HEK293 (cell line): ENCODE measurements at regions not wholly inside any gene's neighbourhood (a gene's known extent, or its start where the extent isn't known, plus 50 kb on each side); places are given as distances from the start of the nearest gene placed in this dataset.

Source experiments
- CTCF ChIA-PET: fragments of 350-600 bp; formaldehyde crosslinking; extraction: SDS; loops from one replicate; lab custom pipeline; 2021; ENCODE audit warnings: antibody characterized with exemption; lab: Yijun Ruan, JAX
- POLR2A ChIA-PET: fragments of 300-600 bp; formaldehyde crosslinking; extraction: SDS; loops from one replicate; lab custom pipeline; 2020; ENCODE audit warnings: antibody characterized with exemption, inconsistent platforms; lab: Yijun Ruan, JAX
- H3K27ac ChIP-seq: fragments of 200-500 bp; sonication (Bioruptor generic); 2 replicates; pipeline ENCODE4 v1.5.1; 2014; ENCODE audit warnings: low read depth, low read length, control low read depth, inconsistent platforms; ENCODE audit errors: extremely low read depth
- H3K36me3 ChIP-seq, 2 experiments: fragments of 200-500 bp in 1 of 2; sonication (Bioruptor generic) in 1 of 2; 1 replicate in 1 of 2; 2 replicates in 1 of 2; pipeline ENCODE4 v1.5.1; 2014 to 2017; ENCODE audit warnings: inconsistent platforms in 2 of 2, low read length in 2 of 2; ENCODE audit not compliant: control insufficient read depth in 2 of 2, insufficient read depth in 1 of 2
- H3K4me1 ChIP-seq: fragments of 200-500 bp; sonication (Bioruptor generic); 2 replicates; pipeline ENCODE4 v1.5.1; 2014; ENCODE audit warnings: mild to moderate bottlenecking, low read length, inconsistent platforms; ENCODE audit not compliant: control insufficient read depth, insufficient read depth
- H3K4me3 ChIP-seq: 2 replicates; pipeline ENCODE4 v1.5.1; 2011; ENCODE audit warnings: low read depth, mild to moderate bottlenecking, control low read depth, low read length, moderate library complexity
- H3K9me3 ChIP-seq: fragments of 200-500 bp; sonication (Bioruptor generic); 2 replicates; pipeline ENCODE4 v1.5.1; 2014; ENCODE audit warnings: low read depth, low read length, inconsistent platforms; ENCODE audit not compliant: control insufficient read depth, insufficient read depth
- BCL11B ChIP-seq: fragments of 450-650 bp; formaldehyde crosslinking; IDR thresholded peaks from 2 replicates; pipeline ENCODE4 v1.5.1; 2016; ENCODE audit warnings: low read depth, missing biosample characterization, missing genetic modification characterization
- GFI1B ChIP-seq: fragments of 450-650 bp; formaldehyde crosslinking; IDR thresholded peaks from 2 replicates; pipeline ENCODE4 v1.5.1; 2016; ENCODE audit warnings: missing biosample characterization, missing genetic modification characterization
- GLI4 ChIP-seq: fragments of 450-650 bp; formaldehyde crosslinking; IDR thresholded peaks from 2 replicates; pipeline ENCODE4 v1.5.1; 2016; ENCODE audit warnings: missing biosample characterization, missing genetic modification characterization
- KLF1 ChIP-seq: fragments of 450-650 bp; formaldehyde crosslinking; IDR thresholded peaks from 2 replicates; pipeline ENCODE4 v1.5.1; 2016; ENCODE audit warnings: missing biosample characterization, missing genetic modification characterization
- KLF16 ChIP-seq: fragments of 450-650 bp; formaldehyde crosslinking; IDR thresholded peaks from 2 replicates; pipeline ENCODE4 v1.5.1; 2017; ENCODE audit warnings: missing biosample characterization, missing genetic modification characterization
- KLF8 ChIP-seq: fragments of 450-650 bp; formaldehyde crosslinking; IDR thresholded peaks from 2 replicates; pipeline ENCODE4 v1.5.1; 2016; ENCODE audit warnings: missing biosample characterization, missing genetic modification characterization
- PRDM1 ChIP-seq: fragments of 450-650 bp; formaldehyde crosslinking; IDR thresholded peaks from 2 replicates; pipeline ENCODE4; 2016; ENCODE audit warnings: missing biosample characterization, missing genetic modification characterization
- SETDB1 ChIP-seq: IDR thresholded peaks from one replicate; pipeline ENCODE4 v1.6.1; 2017; ENCODE audit warnings: mild to moderate bottlenecking, low read length, moderate library complexity, mixed read lengths; ENCODE audit not compliant: insufficient read length
- ZBTB1 ChIP-seq: fragments of 450-650 bp; formaldehyde crosslinking; IDR thresholded peaks from 2 replicates; pipeline ENCODE4 v1.5.1; 2016; ENCODE audit warnings: missing biosample characterization, missing genetic modification characterization
- ZBTB48 ChIP-seq: fragments of 450-650 bp; formaldehyde crosslinking; IDR thresholded peaks from 2 replicates; pipeline ENCODE4 v1.5.1; 2016; ENCODE audit warnings: missing biosample characterization, missing genetic modification characterization
- ZEB2 ChIP-seq: fragments of 450-650 bp; formaldehyde crosslinking; IDR thresholded peaks from 2 replicates; pipeline ENCODE4 v1.5.1; 2016; ENCODE audit warnings: missing biosample characterization, missing genetic modification characterization
- ZIC2 ChIP-seq: fragments of 450-650 bp; formaldehyde crosslinking; IDR thresholded peaks from 2 replicates; pipeline ENCODE4 v1.5.1; 2016; ENCODE audit warnings: missing biosample characterization, missing genetic modification characterization
- ZNF169 ChIP-seq: fragments of 450-650 bp; formaldehyde crosslinking; IDR thresholded peaks from 2 replicates; pipeline ENCODE4 v1.5.1; 2016; ENCODE audit warnings: missing biosample characterization, missing genetic modification characterization
- ZNF274 ChIP-seq, 2 experiments: fragments of 200-500 bp in 1 of 2; fragments of 450-650 bp in 1 of 2; sonication (Bioruptor generic) in 1 of 2; formaldehyde crosslinking in 1 of 2; IDR thresholded peaks; 2 replicates each; pipeline versions ENCODE4 v1.5.1 to v1.6.1; 2014 to 2016; ENCODE audit warnings: borderline replicate concordance in 1 of 2, inconsistent platforms in 1 of 2, low read length in 1 of 2, missing biosample characterization in 1 of 2, missing genetic modification characterization in 1 of 2
- ZNF366 ChIP-seq: fragments of 450-650 bp; formaldehyde crosslinking; conservative IDR thresholded peaks from 2 replicates; pipeline ENCODE4 v1.5.1; 2016; ENCODE audit warnings: missing biosample characterization, missing genetic modification characterization
- ZNF391 ChIP-seq: fragments of 450-650 bp; formaldehyde crosslinking; IDR thresholded peaks from 2 replicates; pipeline ENCODE4 v1.5.1; 2016; ENCODE audit warnings: low read depth, missing biosample characterization, missing genetic modification characterization, borderline replicate concordance
- ZNF404 ChIP-seq: fragments of 450-650 bp; formaldehyde crosslinking; IDR thresholded peaks from 2 replicates; pipeline ENCODE4 v1.5.1; 2017; ENCODE audit warnings: missing biosample characterization, missing genetic modification characterization
- ZNF423 ChIP-seq: fragments of 450-650 bp; formaldehyde crosslinking; IDR thresholded peaks from 2 replicates; pipeline ENCODE4 v1.5.1; 2016; ENCODE audit warnings: missing biosample characterization, missing genetic modification characterization
- ZNF521 ChIP-seq: fragments of 450-650 bp; formaldehyde crosslinking; IDR thresholded peaks from 2 replicates; pipeline ENCODE4 v1.5.1; 2017; ENCODE audit warnings: missing biosample characterization, mild to moderate bottlenecking, missing genetic modification characterization
- ZNF548 ChIP-seq: fragments of 450-650 bp; formaldehyde crosslinking; IDR thresholded peaks from 2 replicates; pipeline ENCODE4 v1.5.1; 2016; ENCODE audit warnings: missing biosample characterization, missing genetic modification characterization
- ZNF561 ChIP-seq: fragments of 450-650 bp; IDR thresholded peaks from 2 replicates; pipeline ENCODE4 v1.5.1; 2018; ENCODE audit warnings: missing biosample characterization, missing genetic modification characterization, borderline replicate concordance
- ZNF580 ChIP-seq: fragments of 450-650 bp; formaldehyde crosslinking; IDR thresholded peaks from 2 replicates; pipeline ENCODE4 v1.5.1; 2016; ENCODE audit warnings: missing biosample characterization, missing genetic modification characterization
- ZNF654 ChIP-seq: fragments of 450-650 bp; formaldehyde crosslinking; IDR thresholded peaks from 2 replicates; pipeline ENCODE4 v1.5.1; 2016; ENCODE audit warnings: low read depth, missing biosample characterization, missing genetic modification characterization
- ZNF670 ChIP-seq: fragments of 450-650 bp; formaldehyde crosslinking; IDR thresholded peaks from 2 replicates; pipeline ENCODE4 v1.5.1; 2016; ENCODE audit warnings: missing biosample characterization, missing genetic modification characterization, low read depth
- ZNF692 ChIP-seq: fragments of 450-650 bp; formaldehyde crosslinking; IDR thresholded peaks from 2 replicates; pipeline ENCODE4 v1.5.1; 2016; ENCODE audit warnings: missing biosample characterization, missing genetic modification characterization
- ZNF777 ChIP-seq: fragments of 450-650 bp; formaldehyde crosslinking; IDR thresholded peaks from 2 replicates; pipeline ENCODE4 v1.5.1; 2017; ENCODE audit warnings: missing biosample characterization, missing genetic modification characterization, borderline replicate concordance
- ZNF791 ChIP-seq: fragments of 450-650 bp; formaldehyde crosslinking; IDR thresholded peaks from 2 replicates; pipeline ENCODE4 v1.5.1; 2016; ENCODE audit warnings: missing biosample characterization, missing genetic modification characterization
- TF ChIP-seq, protein P1 (sequence below): fragments of 450-650 bp; formaldehyde crosslinking; IDR thresholded peaks from 2 replicates; pipeline ENCODE4 v1.5.1; 2016; ENCODE audit warnings: missing biosample characterization, missing genetic modification characterization, borderline replicate concordance

- TF ChIP-seq ZNF561 (tag by site-specific recombination) = no peak
- TF ChIP-seq PRDM1 (tag by site-specific recombination) = no peak
Measured at GRCh38 chr3:105162448-105162847, 204.3 kb upstream of the ALCAM start (continued).

GRCh38 chr3:105166893-105167292 is 199.8 kb upstream of the ALCAM start:
- Histone ChIP-seq H3K36me3 (no peaks in the 10 kb centered on the region), H3K9me3 (no peaks in the 10 kb centered on the region), H3K4me1 (no peaks in the 10 kb centered on the region), H3K4me3 (no peak overlapping the region), H3K27ac (no peak overlapping the region)
- POLR2A ChIA-PET = no interaction called here
- CTCF ChIA-PET = no interaction called here
- no peak for TF ChIP-seq BCL11B (tag by site-specific recombination)
- no peak for TF ChIP-seq ZNF548 (tag by site-specific recombination)
- no peak for TF ChIP-seq ZNF274 (IDR thresholded peaks at IDR 0.05; ENCODE audit: low read length)
- TF ChIP-seq ZNF274 (tag by site-specific recombination; IDR thresholded peaks at IDR 0.05; ENCODE audit: borderline replicate concordance) = no peak
- TF ChIP-seq KLF16 (tag by site-specific recombination) = no peak
- no peak for TF ChIP-seq ZNF791
- TF ChIP-seq ZBTB1 (tag by site-specific recombination) = no peak
- no peak for TF ChIP-seq ZNF391 (tag by site-specific recombination)
- TF ChIP-seq ZNF423 (tag by site-specific recombination) = no peak
- no peak for TF ChIP-seq ZNF654 (tag by site-specific recombination)
- TF ChIP-seq ZNF404 = no peak
- TF ChIP-seq ZNF777 (tag by site-specific recombination) = no peak
- no peak for TF ChIP-seq ZNF580 (tag by site-specific recombination)
- TF ChIP-seq SETDB1 = no peak
- TF ChIP-seq ZNF670 = no peak
- TF ChIP-seq ZIC2 = no peak

- Histone ChIP-seq H3K4me1 (no peaks in the 10 kb centered on the region), H3K36me3 (no peaks in the 10 kb centered on the region), H3K9me3 (no peaks in the 10 kb centered on the region), H3K4me3 (no peak overlapping the region), H3K27ac (no peak overlapping the region)
- ChIA-PET CTCF (no interaction called here), POLR2A (no interaction called here)
- TF ChIP-seq ZNF169 = no peak
- TF ChIP-seq KLF1 (tag by site-specific recombination) = no peak
- TF ChIP-seq ZEB2 (tag by site-specific recombination) = no peak
- TF ChIP-seq ZNF692 (tag by site-specific recombination) = no peak
- TF ChIP-seq KLF8 = no peak
- TF ChIP-seq GLI4 (tag by site-specific recombination) = no peak
- TF ChIP-seq ZNF521 = no peak
- TF ChIP-seq ZBTB48 = no peak
- TF ChIP-seq SETDB1 = no peak
- no peak for TF ChIP-seq GFI1B
- TF ChIP-seq, protein P1, sequence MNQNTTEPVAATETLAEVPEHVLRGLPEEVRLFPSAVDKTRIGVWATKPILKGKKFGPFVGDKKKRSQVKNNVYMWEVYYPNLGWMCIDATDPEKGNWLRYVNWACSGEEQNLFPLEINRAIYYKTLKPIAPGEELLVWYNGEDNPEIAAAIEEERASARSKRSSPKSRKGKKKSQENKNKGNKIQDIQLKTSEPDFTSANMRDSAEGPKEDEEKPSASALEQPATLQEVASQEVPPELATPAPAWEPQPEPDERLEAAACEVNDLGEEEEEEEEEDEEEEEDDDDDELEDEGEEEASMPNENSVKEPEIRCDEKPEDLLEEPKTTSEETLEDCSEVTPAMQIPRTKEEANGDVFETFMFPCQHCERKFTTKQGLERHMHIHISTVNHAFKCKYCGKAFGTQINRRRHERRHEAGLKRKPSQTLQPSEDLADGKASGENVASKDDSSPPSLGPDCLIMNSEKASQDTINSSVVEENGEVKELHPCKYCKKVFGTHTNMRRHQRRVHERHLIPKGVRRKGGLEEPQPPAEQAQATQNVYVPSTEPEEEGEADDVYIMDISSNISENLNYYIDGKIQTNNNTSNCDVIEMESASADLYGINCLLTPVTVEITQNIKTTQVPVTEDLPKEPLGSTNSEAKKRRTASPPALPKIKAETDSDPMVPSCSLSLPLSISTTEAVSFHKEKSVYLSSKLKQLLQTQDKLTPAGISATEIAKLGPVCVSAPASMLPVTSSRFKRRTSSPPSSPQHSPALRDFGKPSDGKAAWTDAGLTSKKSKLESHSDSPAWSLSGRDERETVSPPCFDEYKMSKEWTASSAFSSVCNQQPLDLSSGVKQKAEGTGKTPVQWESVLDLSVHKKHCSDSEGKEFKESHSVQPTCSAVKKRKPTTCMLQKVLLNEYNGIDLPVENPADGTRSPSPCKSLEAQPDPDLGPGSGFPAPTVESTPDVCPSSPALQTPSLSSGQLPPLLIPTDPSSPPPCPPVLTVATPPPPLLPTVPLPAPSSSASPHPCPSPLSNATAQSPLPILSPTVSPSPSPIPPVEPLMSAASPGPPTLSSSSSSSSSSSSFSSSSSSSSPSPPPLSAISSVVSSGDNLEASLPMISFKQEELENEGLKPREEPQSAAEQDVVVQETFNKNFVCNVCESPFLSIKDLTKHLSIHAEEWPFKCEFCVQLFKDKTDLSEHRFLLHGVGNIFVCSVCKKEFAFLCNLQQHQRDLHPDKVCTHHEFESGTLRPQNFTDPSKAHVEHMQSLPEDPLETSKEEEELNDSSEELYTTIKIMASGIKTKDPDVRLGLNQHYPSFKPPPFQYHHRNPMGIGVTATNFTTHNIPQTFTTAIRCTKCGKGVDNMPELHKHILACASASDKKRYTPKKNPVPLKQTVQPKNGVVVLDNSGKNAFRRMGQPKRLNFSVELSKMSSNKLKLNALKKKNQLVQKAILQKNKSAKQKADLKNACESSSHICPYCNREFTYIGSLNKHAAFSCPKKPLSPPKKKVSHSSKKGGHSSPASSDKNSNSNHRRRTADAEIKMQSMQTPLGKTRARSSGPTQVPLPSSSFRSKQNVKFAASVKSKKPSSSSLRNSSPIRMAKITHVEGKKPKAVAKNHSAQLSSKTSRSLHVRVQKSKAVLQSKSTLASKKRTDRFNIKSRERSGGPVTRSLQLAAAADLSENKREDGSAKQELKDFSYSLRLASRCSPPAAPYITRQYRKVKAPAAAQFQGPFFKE = no peak
- no peak for TF ChIP-seq ZNF366
Measured at GRCh38 chr3:105170423-105170822, 196.3 kb upstream of the ALCAM start.
